CD4-positive, alpha-beta memory T cell (primary cell): ENCODE measurements at regions not wholly inside any gene's neighbourhood (a gene's known extent, or its start where the extent isn't known, plus 50 kb on each side); places are given as distances from the start of the nearest gene placed in this dataset.

Experiments used
- CTCF ChIA-PET: fragments of 350-600 bp; sonication (Branson Sonifier 250); formaldehyde crosslinking; loops from one replicate; lab custom pipeline; 2021; ENCODE audit warnings: inconsistent platforms; ENCODE audit not compliant: partially characterized antibody; lab: Charles Lee
- POLR2A ChIA-PET: fragments of 350-600 bp; sonication (Branson Sonifier 250); formaldehyde crosslinking; loops from one replicate; lab custom pipeline; 2021; ENCODE audit not compliant: partially characterized antibody; lab: Charles Lee
- DNase-seq, 5 donors: peaks; one replicate each; pipeline versions ENCODE4 v3.0.0 to v3.0.0-alpha.2; 2020 to 2022; ENCODE audit warnings: mixed read lengths in 1 of 5
- H3K27ac ChIP-seq: one replicate; pipeline ENCODE4 v1.7.0; 2013; ENCODE audit warnings: low read depth, low read length
- H3K27me3 ChIP-seq: 2 replicates; pipeline ENCODE4 v1.7.0; 2013; ENCODE audit warnings: mild to moderate bottlenecking, low read length, moderate library complexity; ENCODE audit not compliant: insufficient read depth
- H3K36me3 ChIP-seq: 2 replicates; pipeline ENCODE4 v1.7.0; 2013; ENCODE audit warnings: mild to moderate bottlenecking, low read length, moderate library complexity; ENCODE audit not compliant: insufficient read depth
- H3K4me1 ChIP-seq: 2 replicates; pipeline ENCODE4 v1.7.0; 2013; ENCODE audit warnings: mild to moderate bottlenecking, low read length, moderate library complexity; ENCODE audit not compliant: insufficient read depth
- H3K4me3 ChIP-seq, 2 donors: one replicate each; pipeline ENCODE4 v1.7.0; 2013; ENCODE audit warnings: low read length in 2 of 2, mild to moderate bottlenecking in 1 of 2
- H3K9me3 ChIP-seq, 2 donors: one replicate each; pipeline ENCODE4 v1.7.0; 2013; ENCODE audit warnings: low read length in 2 of 2, control low read depth in 1 of 2; ENCODE audit not compliant: control insufficient read depth in 1 of 2
- H3K27ac Mint-ChIP-seq, 7 donors: one replicate each; pipeline ENCODE4 v1.8.0; 2020 to 2021; ENCODE audit warnings: mixed read lengths in 7 of 7, mild to moderate bottlenecking in 6 of 7, inconsistent platforms in 3 of 7, moderate library complexity in 3 of 7
- H3K27me3 Mint-ChIP-seq, 2 donors: one replicate each; pipeline ENCODE4 v1.8.0; 2020 to 2021; ENCODE audit warnings: mixed read lengths in 2 of 2
- H3K36me3 Mint-ChIP-seq, 2 donors: one replicate each; pipeline ENCODE4 v1.8.0; 2020 to 2021; ENCODE audit warnings: mixed read lengths in 2 of 2, inconsistent platforms in 1 of 2, mild to moderate bottlenecking in 1 of 2
- H3K4me1 Mint-ChIP-seq, 4 donors: one replicate each; pipeline ENCODE4 v1.8.0; 2020 to 2021; ENCODE audit warnings: mixed read lengths in 4 of 4, mild to moderate bottlenecking in 1 of 4
- H3K4me3 Mint-ChIP-seq, 8 donors: one replicate each; pipeline ENCODE4 v1.8.0; 2020 to 2021; ENCODE audit warnings: mixed read lengths in 8 of 8, mild to moderate bottlenecking in 7 of 8, moderate library complexity in 6 of 8, inconsistent platforms in 3 of 8
- H3K9me3 Mint-ChIP-seq, 8 donors: one replicate each; pipeline ENCODE4 v1.8.0; 2020 to 2021; ENCODE audit warnings: mixed read lengths in 8 of 8, mild to moderate bottlenecking in 5 of 8, inconsistent platforms in 3 of 8, moderate library complexity in 1 of 8
- intact Hi-C: fragments of 100-400 bp; cut with micrococcal nuclease; formaldehyde crosslinking; loops from one replicate; pipeline ENCODE4 v1.15.1; 2023

DNA sequence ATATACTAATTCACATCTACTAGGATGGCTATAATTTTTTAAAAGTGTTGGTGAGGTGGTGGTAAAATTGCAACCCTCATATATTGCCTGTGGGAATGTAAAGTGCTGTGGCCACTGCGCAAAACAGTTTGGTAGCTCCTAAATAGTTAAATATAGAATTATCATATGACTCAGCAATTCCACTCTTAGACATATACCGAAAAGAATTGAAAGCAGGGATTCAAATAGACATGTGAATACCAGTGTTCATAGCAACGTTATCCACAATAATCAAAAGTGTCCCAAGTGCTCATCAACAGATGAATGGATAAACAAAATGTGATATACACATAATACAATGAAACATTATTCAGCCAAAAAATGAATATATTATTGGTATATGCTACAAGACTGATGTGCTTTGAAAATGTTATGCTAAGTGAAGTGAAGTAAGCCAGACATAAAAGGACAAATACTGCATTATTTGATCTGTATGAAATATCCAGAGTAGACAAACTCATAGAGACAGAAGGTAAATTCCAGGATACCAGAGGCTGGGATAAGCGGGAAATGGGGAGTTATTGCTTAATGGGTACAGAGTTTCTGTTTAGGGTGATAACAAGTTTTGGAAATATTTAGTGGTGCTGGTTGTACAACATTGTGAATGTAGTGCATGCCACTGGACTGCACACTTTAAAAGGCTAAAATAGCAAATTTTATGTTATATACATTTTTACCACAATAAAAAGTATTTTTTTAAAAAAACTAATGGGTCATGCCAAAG is 342.5 kb downstream of the SEC16B start:
- CTCF ChIA-PET: no interaction called here
- no peak for DNase-seq
- no peak overlapping the region for H3K27ac ChIP-seq
- Mint-ChIP-seq H3K36me3 (no peaks in the 10 kb centered on the region), H3K9me3 (peaks cover 2 to 17% (median 6%) of the 10 kb centered on the region in 8 donors), H3K4me1 (no peaks in the 10 kb centered on the region), H3K27ac (no peak overlapping the region), H3K4me3 (no peak overlapping the region), H3K27me3 (peaks cover 0 to 2% of the 10 kb centered on the region in 2 donors)
- POLR2A ChIA-PET: no interaction called here
- H3K4me3 ChIP-seq: no peak overlapping the region
- H3K27me3 ChIP-seq: no peaks in the 10 kb centered on the region
- intact Hi-C loops: no loop called here
- H3K4me1 ChIP-seq: no peaks in the 10 kb centered on the region
- no peaks in the 10 kb centered on the region for H3K36me3 ChIP-seq
- H3K9me3 ChIP-seq: no peaks in the 10 kb centered on the region

GRCh38 chr1:177620636-177621190 is 349.1 kb downstream of the SEC16B start:
- Mint-ChIP-seq H3K27me3 (no peaks in the 10 kb centered on the region), H3K9me3 (peaks cover 0 to 16% (median 4%) of the 10 kb centered on the region in 8 donors), H3K4me1 (no peaks in the 10 kb centered on the region), H3K36me3 (no peaks in the 10 kb centered on the region), H3K27ac (no peak overlapping the region), H3K4me3 (no peak overlapping the region)
- CTCF ChIA-PET: no interaction called here
- Histone ChIP-seq H3K27ac (no peak overlapping the region), H3K4me1 (no peaks in the 10 kb centered on the region), H3K4me3 (no peak overlapping the region), H3K9me3 (no peaks in the 10 kb centered on the region), H3K36me3 (no peaks in the 10 kb centered on the region), H3K27me3 (no peaks in the 10 kb centered on the region)
- intact Hi-C loops: no loop called here
- POLR2A ChIA-PET: no interaction called here
- DNase-seq: no peak

- H3K9me3 Mint-ChIP-seq: peaks cover 0 to 7% (median 3%) of the 10 kb centered on the region in 8 donors
- CTCF ChIA-PET: no interaction called here
- H3K36me3 Mint-ChIP-seq: no peaks in the 10 kb centered on the region
- Histone ChIP-seq H3K9me3 (no peaks in the 10 kb centered on the region), H3K27ac (no peak overlapping the region), H3K4me1 (no peaks in the 10 kb centered on the region), H3K27me3 (no peaks in the 10 kb centered on the region), H3K4me3 (no peak overlapping the region), H3K36me3 (no peaks in the 10 kb centered on the region)
- H3K4me3 Mint-ChIP-seq: no peak overlapping the region
- no peaks in the 10 kb centered on the region for H3K27me3 Mint-ChIP-seq
- no peak for DNase-seq
- intact Hi-C loops: no loop called here
- H3K27ac Mint-ChIP-seq: no peak overlapping the region
- no peaks in the 10 kb centered on the region for H3K4me1 Mint-ChIP-seq
- POLR2A ChIA-PET: no interaction called here
These were observed 354.6 kb downstream of the SEC16B start for GRCh38 chr1:177615251-177615650.

GRCh38 chr1:177611402-177611801 is 358.5 kb downstream of the SEC16B start:
- Mint-ChIP-seq H3K4me3 (no peak overlapping the region), H3K4me1 (no peaks in the 10 kb centered on the region), H3K27ac (no peak overlapping the region), H3K36me3 (no peaks in the 10 kb centered on the region), H3K27me3 (no peaks in the 10 kb centered on the region), H3K9me3 (peaks cover 0 to 7% (median 3%) of the 10 kb centered on the region in 8 donors)
- POLR2A ChIA-PET: no interaction called here
- Histone ChIP-seq H3K36me3 (no peaks in the 10 kb centered on the region), H3K27ac (no peak overlapping the region), H3K4me3 (no peak overlapping the region), H3K9me3 (no peaks in the 10 kb centered on the region), H3K4me1 (no peaks in the 10 kb centered on the region), H3K27me3 (no peaks in the 10 kb centered on the region)
- DNase-seq: no peak
- CTCF ChIA-PET: no interaction called here
- intact Hi-C loops: no loop called here

DNA sequence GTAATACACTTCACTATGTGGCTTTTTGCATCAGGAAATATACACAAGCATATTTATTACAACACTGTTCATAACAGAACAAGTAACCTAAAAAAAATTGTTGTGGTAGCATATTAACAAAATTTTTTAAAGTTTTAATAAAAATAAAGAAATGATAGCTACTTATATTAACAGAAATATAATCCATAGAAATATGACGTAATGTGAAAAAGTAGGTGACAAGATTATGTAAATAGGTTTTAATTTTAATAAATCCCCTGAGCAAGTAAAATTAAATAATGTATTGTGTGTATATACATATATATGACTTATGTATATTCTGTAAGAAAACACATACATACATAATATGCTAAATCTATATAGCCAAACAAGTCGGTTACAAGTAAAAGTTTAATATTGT is 359.9 kb downstream of the SEC16B start:
- H3K27ac Mint-ChIP-seq: no peak overlapping the region
- DNase-seq: no peak
- H3K9me3 Mint-ChIP-seq: peaks cover under 1 to 6% (median 3%) of the 10 kb centered on the region in 8 donors
- H3K9me3 ChIP-seq: no peaks in the 10 kb centered on the region
- H3K4me1 ChIP-seq: no peaks in the 10 kb centered on the region
- ChIA-PET CTCF (no interaction called here), POLR2A (no interaction called here)
- intact Hi-C loops: no loop called here
- H3K36me3 ChIP-seq: no peaks in the 10 kb centered on the region
- no peak overlapping the region for H3K4me3 ChIP-seq
- H3K4me1 Mint-ChIP-seq: no peaks in the 10 kb centered on the region
- no peaks in the 10 kb centered on the region for H3K27me3 ChIP-seq
- no peak overlapping the region for H3K4me3 Mint-ChIP-seq
- H3K27ac ChIP-seq: no peak overlapping the region
- no peaks in the 10 kb centered on the region for H3K27me3 Mint-ChIP-seq
- H3K36me3 Mint-ChIP-seq: no peaks in the 10 kb centered on the region

DNA sequence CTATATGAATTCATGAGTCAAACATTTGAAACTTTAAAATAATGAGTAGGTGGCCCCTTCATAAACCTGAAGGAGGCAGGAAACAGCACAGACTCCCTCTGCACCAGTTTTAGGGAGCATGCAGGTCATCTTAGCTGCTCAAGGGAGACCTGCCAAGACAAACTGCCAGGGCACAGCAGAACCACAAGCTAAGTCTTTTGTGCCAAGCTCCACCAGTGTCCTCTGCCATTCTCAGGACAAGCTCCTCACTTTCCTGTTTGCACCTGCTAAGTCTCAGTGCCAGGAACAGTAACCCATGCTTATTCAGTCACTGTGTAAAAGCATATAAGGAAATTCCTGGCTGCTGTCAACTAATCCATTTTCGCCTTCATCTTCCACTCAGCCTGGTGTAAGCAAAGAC is 368.9 kb downstream of the SEC16B start:
- intact Hi-C loops: no loop called here
- Mint-ChIP-seq H3K4me1 (no peaks in the 10 kb centered on the region), H3K27ac (no peak overlapping the region), H3K27me3 (no peaks in the 10 kb centered on the region), H3K36me3 (no peaks in the 10 kb centered on the region), H3K4me3 (no peak overlapping the region), H3K9me3 (peaks cover 0 to 26% (median 9%) of the 10 kb centered on the region in 8 donors)
- CTCF ChIA-PET: no interaction called here
- H3K4me1 ChIP-seq: no peaks in the 10 kb centered on the region
- no peak overlapping the region for H3K27ac ChIP-seq
- POLR2A ChIA-PET: no interaction called here
- no peaks in the 10 kb centered on the region for H3K27me3 ChIP-seq
- H3K4me3 ChIP-seq: no peak overlapping the region
- no peaks in the 10 kb centered on the region for H3K9me3 ChIP-seq
- no peak for DNase-seq
- H3K36me3 ChIP-seq: no peaks in the 10 kb centered on the region

DNA sequence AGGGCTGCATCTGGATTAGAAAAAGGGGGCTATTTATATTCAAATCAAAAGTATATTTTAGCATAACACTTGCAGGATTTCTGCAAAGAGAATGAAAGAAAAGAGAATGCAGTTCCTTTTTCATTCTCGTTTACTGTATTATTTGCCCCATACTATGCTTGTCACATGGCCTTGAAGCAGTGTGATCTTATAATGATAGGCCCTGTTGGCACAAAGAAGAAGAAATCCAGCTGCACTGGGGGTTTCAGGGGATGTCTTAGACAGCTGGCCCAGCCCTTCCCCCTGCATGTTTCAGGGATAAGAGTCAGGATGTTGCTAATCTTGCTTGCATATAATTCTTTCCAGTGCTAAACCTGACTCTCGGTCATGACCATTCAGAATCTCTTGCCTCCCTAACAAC is 369.5 kb downstream of the SEC16B start:
- no peaks in the 10 kb centered on the region for H3K27me3 ChIP-seq
- intact Hi-C loops: no loop called here
- CTCF ChIA-PET: no interaction called here
- no peak for DNase-seq
- H3K27me3 Mint-ChIP-seq: no peaks in the 10 kb centered on the region
- H3K9me3 ChIP-seq: no peaks in the 10 kb centered on the region
- H3K9me3 Mint-ChIP-seq: peaks cover 0 to 26% (median 9%) of the 10 kb centered on the region in 8 donors
- H3K4me1 Mint-ChIP-seq: no peaks in the 10 kb centered on the region
- no peaks in the 10 kb centered on the region for H3K36me3 ChIP-seq
- H3K4me3 Mint-ChIP-seq: no peak overlapping the region
- H3K4me1 ChIP-seq: no peaks in the 10 kb centered on the region
- no peak overlapping the region for H3K27ac Mint-ChIP-seq
- POLR2A ChIA-PET: no interaction called here
- no peak overlapping the region for H3K4me3 ChIP-seq
- no peaks in the 10 kb centered on the region for H3K36me3 Mint-ChIP-seq
- no peak overlapping the region for H3K27ac ChIP-seq
